GM12892 (cell line): ENCODE measurements at regions not wholly inside any gene's neighbourhood (a gene's known extent, or its start where the extent isn't known, plus 50 kb on each side); places are given as distances from the start of the nearest gene placed in this dataset.

Experiments used
- POLR2A ChIP-seq: IDR thresholded peaks from 2 replicates; pipeline ENCODE4 v1.6.1; 2011; ENCODE audit warnings: low read depth, low read length, control low read depth
- POLR2AphosphoS5 ChIP-seq: IDR thresholded peaks from 2 replicates; pipeline ENCODE4 v1.6.1; 2011; ENCODE audit warnings: low read depth, low read length, control low read depth

GRCh38 chr12:95384785-95385184 lies 89.2 kb upstream of the METAP2 start:
- TF ChIP-seq POLR2AphosphoS5 (no peak), POLR2A (no peak)
